ENCODE measurements at regions not wholly inside any gene's neighbourhood (a gene's known extent, or its start where the extent isn't known, plus 50 kb on each side); places are given as distances from the start of the nearest gene placed in this dataset.

DNA sequence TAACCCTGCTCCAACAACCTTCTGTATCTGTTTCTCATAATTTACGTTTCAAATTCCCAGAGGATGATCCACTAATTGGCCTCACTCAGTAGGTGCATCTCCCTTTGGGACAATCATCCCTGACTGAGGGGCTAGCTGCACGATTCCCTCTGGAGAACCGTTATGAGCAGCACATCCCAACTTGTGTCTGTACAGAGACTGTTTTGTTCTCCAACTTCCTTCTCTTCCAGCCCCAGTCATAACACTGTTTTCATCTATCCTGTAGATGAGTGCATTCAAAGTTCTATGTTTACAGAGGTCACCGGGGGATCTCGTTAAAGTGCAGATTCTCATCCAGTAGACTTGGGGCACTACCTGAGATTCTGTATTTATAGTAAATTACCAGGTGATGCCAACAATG lies 187.2 kb downstream of the REEP3 start:
- DNase-seq: no peak

DNA sequence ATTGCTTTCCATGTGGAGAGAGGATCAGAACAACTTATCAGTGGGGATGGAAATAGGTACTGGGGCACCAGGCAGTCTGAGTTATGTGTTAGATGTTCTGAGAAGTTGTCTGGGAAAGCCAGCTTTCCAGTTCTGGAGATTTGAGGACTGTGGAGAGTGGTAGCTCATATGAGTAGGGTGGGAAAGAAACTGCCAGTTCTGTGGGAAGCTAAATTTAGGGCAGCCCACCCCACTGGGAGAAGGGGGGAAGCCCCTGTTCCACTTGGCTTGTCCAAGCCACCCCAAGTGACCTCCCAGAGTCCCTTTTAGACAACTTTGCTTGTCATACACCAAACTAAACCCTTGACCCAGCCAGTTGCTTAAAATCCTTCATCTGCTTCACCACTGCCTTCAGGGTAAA lies 189.5 kb downstream of the REEP3 start:
- no peak for DNase-seq

DNA sequence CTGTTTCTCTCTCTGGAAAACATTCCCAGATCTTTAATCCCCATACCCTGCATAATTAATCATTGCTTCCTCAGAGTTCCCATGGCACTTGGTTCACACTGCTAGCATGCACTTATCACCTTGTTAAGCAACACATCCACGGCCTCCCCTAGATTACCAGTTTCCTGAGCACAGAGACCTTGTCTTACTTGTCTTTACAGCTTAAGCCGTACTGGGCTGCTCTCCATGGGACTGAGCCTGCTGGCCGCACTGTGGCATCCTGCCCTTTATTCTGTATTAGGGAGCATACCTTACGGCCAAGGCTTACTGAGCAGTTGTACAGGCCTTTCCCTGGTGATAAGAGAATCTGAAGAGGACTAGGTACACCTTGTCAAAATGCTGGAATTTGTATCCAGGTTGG lies 190.2 kb downstream of the REEP3 start:
- no peak for DNase-seq

DNA sequence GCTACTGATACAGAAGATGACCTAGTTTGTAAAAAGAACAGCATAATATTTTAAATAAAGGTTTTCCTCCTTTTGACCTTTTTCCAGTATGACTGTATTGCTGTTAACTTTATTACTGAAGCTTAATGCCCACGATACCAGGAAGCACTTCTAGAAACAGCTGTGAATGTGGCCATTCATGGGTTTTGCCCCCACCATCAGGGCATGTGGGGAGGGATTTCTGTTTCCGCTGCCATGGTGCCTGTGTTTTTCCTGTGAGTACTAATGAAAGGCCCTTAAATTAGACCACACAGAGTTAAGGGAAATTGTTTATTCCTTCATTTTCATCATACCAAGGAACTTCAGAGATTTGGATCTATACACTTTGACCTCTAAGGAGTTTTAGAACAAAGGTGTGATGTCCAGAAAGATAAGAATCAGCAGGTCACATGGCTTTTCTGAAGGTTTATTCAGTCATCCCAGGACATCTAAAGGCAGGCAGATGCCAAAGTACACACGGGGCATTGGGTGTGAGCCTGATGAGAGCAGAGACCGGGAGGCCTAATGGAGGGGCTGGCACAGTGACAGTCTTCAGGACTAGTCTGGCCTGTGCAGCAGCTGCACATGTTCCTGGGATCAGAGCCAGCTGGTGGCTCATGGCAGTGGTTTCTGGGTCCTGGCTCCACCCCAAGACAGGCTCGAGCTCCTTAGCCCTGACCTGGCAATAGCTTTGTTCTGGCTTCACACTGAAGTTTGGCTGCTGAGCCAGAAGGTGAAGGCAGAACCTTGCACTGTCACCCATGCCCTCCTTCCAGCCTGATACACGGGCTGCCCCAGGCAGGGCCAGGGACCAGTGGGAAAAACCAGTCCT lies 190.9 kb downstream of the REEP3 start:
- no peak for DNase-seq

DNA sequence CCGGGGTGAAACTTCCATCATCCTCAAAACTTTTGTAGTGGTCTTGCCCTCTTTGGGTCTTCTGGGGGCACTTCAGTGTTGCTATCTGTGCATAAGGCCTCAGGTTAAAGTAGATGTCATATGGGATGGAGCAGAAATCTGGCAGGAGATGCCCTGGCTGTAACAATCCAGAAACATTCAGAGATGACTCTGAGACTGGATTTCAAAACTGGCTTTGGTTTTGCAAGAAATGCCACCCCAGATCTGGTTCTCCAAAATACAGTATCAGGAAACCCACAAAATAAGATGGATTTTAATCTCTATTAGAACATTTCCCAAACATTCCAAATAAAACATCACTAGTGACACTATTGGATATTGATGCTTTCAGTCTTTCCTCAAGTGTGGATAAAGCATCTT lies 191.5 kb downstream of the REEP3 start:
- no peak for DNase-seq

DNA sequence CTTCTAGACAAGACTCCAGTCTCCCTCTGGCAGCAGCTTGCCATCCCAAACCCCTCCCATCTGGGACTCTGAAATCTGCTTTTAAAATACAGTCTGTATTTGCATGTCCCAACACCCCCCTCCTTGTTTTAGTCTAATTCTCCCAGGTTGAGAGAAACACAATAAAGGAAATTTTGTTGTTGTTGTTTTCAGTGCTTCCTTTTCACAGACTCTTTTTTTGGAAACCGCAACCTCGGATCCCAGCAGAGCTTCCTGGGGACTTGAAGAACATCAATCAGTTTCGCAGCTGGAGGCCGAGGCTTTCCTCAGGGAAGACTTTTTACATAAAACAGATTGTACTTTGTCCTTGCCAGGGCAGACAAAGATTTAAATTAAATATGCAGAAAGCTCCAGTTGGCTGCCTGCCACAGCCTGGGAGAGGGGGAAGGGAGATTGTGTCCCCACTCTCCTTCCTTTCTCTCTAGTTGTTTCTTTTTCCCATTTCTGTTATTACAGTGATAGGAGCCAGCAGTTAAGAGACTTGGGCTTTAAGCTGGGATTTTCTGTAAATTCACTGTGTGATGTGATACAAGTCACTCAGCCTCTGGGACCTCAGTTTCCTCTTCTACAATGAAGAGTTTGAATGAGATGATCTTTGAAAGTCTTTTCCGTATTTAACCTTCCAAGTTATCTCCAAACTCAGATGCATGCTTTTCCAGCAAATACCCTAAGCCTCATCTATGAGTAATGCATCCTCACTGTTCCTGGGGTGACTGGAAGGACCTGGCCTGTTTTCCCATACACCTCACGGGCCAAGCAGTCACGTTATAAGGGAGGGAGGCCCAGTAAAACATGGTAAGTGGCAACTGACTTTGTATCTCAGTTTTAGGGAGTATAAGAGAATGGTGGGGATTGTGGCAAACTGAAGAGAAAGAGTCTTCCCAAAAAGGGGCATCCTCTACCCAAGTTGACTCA lies 192.3 kb downstream of the REEP3 start:
- peak; percentile 73 for DNase-seq

DNA sequence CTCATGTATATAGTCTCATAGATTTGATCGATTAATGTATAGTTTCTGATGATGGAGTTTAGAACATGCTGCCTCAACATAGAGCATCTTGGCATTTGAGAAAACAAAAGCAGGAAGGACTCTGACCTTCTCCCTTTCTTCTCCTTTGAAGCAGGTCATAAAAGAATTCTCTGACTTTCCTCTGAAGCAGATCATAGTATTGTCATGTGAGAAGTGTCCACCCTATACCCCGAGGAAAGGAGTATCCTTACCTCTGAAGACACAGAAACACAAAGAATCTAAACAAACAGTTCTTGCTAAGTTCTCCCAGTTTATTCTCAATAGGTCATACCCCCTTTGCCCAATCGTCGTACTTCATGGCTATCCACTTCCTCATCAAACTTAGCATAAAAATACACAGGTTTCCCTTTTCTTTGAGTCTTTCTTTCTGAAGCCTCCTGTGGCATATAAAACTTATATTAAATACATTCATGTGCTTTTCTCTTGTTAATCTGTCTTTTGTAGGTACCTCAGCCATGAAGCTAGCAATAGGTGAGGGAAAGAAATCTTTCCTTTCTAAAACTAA lies 194.9 kb downstream of the REEP3 start:
- DNase-seq: no peak

DNA sequence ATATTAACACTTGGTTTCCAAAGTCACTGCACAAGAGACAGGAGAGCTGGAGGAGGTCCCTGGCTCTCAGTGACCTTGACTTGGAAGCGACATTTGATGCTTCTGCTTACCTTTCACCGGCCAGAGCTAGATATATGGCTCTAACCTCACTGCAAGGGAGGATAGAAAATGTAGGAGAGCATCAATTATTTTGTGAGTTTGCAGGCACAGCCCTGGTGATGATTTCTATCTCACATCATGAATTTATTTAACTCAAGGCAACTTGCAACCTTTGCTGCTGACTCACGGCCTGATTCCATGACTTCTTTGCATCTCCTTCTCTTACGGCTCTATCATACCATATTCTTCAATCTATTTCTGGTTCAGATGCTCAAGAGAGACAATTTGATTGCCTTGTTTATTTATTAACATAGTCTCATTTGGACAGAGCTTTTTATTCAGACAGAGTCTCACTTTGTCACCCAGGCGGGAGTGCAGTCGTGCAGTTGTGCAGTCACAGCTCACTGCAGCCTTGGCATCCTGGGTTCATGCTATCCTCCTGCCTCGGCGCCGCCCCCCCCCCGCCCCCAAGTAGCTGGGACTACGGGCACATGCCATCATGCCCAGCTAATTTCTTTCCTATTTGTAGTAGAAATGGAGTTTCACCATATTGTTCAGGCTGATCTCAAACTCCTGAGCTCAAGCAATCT lies 196.0 kb downstream of the REEP3 start:
- peak; percentile 57 for DNase-seq

DNA sequence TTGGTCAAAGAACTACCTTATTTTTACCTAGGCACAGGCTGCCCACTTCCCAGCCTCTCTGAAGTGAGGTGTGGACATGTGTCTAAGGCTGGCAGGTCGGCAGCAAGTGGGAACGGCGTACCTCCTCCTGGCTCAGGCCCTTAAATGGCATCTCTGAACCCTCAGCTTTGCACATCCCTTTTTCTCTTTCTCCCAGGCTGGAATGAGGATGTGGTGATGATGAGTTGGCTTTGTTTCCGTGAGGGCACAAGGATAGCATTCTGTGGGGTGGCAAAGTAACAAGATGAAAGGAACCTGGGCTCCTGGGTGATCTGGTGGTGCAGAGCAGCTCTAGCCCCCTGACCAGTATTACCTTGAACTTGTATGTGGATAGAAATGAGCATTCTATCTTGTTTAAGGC lies 196.8 kb downstream of the REEP3 start:
- DNase-seq: no peak

DNA sequence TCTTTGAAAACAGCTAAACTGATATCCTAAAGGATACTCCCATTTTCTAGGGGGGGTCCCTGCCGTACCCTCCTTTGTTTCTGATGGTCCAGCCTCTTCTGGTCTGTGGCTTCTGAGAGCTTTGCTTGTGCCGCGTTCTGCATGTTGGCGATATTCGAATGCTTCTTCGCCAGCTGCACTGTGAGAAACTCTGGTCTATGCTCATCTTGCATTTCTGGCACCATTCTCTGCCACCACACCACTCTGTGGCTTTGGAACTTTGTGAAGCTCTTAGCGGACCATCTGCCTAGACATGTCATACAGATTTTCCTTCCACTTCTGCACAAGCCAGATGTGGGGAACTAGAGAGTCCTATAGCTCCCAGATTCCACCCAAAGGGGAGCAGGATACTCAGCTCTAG lies 197.2 kb downstream of the REEP3 start:
- DNase-seq: no peak

DNA sequence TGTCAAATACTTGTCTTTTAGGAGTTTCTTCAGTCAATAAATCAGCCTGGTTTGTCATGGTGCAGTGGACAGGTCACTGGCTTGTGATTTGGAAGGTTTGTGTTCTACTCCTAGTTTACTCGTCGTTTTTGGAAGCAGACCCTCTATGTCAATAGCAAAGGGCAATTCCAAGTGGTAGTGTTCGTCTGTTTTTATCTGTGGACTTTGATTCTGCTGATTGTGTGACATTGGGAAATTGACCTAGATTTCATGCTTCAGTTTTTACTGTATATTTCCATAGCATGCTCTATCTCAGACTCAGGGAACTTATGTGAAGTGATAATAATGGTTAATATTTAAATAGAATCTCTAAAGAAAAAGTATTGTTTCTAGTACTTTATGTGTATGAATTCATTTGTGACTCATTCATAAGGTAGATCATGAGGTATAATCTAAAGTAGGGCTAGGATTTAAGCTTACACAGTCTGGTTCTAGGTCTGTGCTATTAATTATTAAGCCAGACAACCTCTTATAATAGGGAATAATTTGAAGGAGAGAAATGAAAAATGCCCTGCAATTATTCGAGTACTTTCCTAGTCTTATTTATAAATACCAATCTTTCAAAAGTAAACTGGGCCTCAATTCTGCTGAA lies 198.1 kb downstream of the REEP3 start:
- DNase-seq: no peak

DNA sequence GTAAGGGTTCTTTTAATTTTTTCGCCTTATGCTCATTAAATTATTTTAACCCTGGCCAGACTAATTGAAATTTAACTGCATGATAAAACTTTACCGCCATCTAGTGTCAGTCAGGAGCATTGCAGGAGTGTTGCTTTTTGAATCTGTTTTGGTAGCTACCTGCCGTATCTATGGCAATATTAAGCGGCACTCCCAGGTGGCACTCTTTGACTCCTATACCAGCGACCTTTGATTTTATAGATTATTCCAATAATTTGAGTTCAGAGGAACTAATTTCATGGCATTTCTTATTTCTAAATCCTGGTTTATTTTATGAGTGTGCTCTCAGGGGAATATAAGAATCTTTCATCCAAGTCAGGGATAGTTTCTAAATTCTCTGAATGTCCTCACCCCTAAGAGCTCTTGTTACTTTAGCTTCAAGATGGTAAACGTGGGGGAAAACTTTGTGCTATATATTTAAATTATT lies 198.9 kb downstream of the REEP3 start:
- no peak for DNase-seq

DNA sequence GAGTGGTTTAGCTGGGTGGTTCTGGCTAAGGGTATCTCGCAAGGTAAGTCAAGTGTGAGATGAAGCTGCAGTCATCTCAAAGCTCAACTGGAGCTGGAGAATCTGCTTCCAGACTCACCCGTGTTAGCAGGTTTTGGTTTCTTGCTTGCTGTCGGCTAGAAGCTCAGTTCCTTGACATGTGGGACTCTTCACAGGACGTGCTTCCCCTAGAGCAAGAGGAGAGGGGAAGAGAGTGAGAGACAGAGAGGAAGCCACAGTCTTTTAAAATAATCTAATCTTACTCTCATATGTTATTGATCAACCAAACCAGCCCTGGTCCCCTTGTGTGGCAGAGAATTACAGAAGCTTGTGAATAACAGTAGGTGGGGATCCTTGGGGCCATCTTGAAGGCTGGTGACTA lies 199.5 kb downstream of the REEP3 start:
- no peak for DNase-seq

DNA sequence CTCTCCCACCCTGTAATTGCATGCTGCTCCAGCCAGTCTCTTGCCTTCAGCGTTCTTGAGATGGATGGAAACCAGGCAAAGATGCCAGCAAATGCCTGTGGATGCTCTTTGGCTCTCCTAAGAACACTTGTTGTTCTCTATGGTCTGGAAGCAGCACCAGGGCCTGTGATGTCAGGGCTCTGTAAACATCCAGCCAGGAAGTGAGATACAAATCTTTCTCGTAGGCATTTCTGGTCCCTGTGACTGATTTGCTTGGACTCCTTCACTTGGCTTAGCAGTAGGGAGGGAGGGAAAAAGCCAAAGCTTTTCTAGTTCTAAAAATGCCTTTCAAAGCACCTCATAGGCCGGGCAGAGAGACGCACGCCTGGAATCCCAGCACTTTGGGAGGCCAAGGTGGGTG lies 201.3 kb downstream of the REEP3 start:
- no peak for DNase-seq

DNA sequence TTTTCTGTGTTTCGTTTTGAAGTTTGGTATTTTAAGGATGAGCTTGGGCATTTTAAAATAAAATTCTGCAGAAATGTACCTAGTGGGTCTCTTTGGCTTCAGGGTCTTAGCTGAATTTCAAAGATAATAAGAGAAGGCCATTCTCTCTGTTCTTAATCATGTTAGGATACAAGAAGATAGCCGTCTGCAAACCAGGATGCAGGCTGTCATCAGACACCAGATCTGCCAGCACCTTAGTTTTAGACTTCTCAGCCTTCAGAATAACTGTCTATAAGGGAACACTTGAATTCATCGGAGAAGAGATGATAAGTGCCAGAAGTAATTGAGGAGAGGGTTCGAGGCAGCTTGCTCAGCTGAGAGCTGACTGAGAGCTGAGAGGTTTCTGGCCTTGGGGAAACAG lies 202.1 kb downstream of the REEP3 start:
- no peak for DNase-seq

DNA sequence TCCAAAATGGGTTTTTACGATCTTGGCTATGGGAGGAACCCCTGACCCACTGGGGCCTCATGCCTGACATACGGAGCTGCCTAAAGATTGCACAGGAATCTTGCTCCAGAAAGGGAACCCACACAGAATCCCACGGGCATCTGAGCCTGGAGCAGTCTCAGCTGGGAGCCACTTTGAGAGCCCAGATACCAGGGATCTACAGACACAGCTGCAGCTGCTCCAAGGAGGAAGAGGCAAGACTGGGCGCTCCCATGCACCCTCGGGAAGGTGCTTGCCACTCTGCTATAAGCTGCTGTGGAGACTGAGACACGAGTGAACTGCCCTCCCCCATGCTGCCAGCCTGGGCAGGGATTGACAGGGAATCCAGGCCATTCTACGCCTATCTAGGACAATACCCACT lies 202.5 kb downstream of the REEP3 start:
- no peak for DNase-seq

DNA sequence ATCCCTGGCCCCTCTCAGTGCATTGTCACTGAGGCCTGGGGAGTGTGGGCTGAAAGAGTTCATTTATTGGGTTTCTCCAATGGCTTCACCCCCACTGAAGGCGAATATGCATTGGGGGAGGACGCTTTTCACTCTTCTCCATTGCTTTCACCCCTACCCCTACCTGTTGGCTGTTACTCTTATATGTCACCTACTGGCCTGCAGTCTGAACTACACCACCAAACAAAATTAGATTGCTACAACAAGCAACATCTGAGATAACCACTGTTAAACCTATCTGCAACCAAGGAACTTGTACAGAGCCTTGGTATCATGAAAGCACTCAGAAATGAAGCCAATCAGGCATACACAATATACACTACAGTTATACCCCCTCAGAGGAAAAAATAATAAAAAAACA lies 203.7 kb downstream of the REEP3 start:
- no peak for DNase-seq

DNA sequence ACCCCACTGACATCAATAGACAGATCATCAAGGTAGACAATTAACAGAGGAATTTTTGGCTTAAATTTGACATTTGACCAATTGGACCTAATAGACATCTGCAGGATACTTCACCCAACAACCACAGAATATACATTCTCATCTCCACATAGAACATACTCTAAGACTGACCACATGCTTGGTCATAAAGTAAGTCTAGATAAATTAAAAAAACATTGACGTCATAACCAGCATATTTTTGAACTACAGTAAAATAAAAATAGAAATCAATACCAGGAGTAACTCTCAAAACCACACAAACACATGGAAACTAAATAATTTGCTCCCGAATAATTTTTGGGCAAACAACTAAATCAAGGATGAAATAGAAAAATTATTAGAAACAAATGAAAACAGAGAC lies 205.7 kb downstream of the REEP3 start:
- no peak for DNase-seq

DNA sequence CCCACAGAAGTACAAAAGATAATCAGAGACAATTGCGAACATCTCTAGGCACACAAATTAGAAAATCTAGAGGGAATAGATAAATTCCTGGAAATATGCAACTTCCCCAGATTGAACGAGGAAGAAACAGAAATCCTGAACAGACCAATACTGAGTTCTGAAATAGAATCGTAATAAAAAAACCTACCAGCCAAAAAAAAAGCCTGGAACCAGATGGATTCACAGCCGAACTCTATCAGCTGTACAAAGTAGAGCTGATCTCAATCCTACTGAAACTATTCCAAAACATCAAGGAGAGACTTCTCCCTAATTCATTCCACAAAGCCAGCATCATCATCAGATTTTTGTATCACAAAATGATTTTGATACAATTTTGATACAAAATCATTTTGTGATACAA lies 206.4 kb downstream of the REEP3 start:
- DNase-seq: no peak

DNA sequence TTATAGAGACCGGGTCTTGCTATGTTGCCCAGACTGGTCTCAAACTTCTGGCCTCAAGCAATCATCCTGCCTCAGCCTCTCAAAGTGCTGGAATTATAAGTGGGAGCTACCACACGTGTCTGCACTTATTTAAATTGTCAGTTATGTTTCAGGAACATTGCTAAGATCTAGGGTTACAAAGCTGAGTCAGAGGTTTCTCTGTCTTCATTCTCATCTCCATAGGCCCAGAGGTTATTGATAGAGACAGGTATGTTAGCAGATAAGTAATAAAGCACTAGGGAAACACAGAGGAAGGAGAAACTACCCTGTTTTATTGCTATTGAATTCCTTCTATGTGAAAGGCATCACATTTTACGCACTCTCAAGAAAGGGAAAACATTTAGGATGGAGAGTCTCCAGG lies 214.1 kb downstream of the REEP3 start:
- DNase-seq: no peak

DNA sequence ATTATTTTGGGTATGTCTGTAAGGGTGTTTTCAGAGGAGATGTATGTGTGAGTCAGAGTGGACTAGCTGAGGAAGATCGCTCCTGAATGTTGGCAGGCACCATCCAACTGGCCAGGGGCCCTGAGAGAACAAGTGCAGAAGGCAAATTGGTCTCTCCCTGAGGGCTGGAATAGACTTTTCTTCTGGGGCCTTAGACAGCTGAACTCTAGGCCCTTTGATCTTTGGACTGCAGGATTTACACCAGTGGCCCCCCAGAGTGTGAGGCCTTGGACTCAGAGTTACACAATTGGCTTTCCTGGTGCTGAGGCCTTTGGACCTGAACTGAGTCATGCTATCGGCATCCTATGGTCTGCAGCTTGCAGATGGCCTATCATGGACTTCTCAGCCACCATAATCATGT lies 217.2 kb downstream of the REEP3 start:
- no peak for DNase-seq

Measured in right kidney (tissue), 1 donor.